GM18520 (cell line): ENCODE measurements at regions not wholly inside any gene's neighbourhood (a gene's known extent, or its start where the extent isn't known, plus 50 kb on each side); places are given as distances from the start of the nearest gene placed in this dataset.

Experiments
- ATAC-seq: cut with Tn5 transposase; IDR thresholded peaks from one replicate; pipeline ENCODE4 v1.9.1; 2021; ENCODE audit not compliant: unreplicated experiment

- no peak for ATAC-seq
Observed at GRCh38 chr11:116173506-116173905, 599.3 kb downstream of the BUD13 start.

GRCh38 chr11:116172851-116173250, 599.9 kb downstream of the BUD13 start:
- no peak for ATAC-seq

DNA sequence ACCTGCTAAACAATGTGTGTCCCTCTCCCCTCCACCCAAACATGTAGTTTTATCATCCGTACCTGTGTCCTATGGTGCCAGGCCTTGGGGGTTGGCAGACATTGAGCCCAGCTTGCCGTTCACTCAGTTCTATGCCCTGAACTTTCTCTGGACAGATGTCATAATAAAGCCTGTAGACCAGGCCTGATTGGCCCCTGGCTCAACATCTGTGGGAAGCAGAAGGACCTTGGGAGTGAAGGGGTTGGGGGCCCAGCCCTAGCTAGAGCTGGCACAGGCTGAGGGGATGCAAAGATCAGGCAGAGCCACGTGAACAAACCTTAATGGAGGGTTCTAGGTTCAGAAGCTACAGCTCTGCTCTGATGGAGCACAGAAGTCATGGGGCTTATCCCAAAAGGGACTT, 600.6 kb downstream of the BUD13 start:
- ATAC-seq: no peak

GRCh38 chr11:116171271-116172140, 601.3 kb downstream of the BUD13 start:
- ATAC-seq: no peak

DNA sequence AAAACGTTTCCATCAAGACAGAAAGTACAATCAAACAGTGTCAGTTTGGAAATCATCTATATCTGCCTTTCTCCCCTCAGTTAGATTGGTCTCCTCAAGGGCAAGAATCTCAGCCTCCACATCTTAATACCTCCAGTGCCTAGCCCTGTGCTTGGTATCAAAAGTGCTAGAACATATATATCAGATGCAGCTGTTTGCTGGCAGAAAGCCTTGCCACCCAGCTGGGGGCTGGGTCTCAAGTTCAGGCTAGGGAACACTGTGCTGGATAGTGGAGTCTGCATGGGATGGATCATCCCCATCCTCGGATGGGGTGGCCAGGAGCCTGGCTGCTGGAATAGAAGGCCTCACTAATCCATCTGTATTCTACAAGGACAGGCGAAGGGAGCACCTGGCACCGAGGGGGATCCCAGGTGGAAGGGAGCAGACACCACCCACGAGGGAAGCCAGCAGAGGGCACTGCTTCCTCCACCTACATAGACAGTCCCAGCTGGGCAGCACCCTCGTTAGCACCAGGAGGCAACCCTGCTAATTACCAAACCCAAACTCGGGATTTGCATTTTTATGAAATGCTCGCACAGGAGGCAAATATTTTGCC, 602.2 kb downstream of the BUD13 start:
- ATAC-seq: no peak

DNA sequence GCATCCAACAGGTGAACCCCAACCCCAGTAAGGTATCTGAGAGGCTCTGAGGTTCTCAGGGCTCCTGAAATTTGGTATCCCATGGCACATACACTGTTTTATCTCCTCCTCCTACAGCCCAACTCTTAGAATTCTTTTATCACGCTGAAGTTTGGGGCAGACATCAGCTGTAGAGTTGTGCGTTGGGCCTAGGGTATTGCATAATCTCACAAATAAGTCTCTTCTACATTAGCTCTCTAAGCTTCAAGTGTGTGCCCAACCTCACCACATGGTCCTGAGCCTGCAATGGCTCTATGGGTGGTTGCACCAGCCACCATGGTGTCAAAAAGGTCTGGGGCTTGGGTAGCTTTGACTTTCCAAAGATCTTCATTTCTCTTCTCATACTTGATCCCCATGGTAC, 603.0 kb downstream of the BUD13 start:
- no peak for ATAC-seq

DNA sequence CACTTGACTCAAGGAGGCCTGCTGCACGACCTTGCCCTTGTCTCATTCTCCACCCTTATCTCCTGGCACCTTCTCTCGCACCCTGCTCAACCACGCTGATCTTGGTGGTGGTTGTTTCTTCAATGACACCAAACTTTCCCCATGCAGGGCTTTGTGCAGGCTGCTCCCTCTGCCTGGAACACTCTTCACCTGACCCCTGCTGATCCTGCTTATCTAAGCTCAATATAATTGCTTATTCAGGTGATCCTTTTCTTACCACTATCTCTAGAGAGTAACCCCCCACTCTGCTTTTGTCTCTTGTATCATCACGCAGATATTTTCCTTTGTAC, 604.4 kb downstream of the BUD13 start:
- ATAC-seq: no peak

DNA sequence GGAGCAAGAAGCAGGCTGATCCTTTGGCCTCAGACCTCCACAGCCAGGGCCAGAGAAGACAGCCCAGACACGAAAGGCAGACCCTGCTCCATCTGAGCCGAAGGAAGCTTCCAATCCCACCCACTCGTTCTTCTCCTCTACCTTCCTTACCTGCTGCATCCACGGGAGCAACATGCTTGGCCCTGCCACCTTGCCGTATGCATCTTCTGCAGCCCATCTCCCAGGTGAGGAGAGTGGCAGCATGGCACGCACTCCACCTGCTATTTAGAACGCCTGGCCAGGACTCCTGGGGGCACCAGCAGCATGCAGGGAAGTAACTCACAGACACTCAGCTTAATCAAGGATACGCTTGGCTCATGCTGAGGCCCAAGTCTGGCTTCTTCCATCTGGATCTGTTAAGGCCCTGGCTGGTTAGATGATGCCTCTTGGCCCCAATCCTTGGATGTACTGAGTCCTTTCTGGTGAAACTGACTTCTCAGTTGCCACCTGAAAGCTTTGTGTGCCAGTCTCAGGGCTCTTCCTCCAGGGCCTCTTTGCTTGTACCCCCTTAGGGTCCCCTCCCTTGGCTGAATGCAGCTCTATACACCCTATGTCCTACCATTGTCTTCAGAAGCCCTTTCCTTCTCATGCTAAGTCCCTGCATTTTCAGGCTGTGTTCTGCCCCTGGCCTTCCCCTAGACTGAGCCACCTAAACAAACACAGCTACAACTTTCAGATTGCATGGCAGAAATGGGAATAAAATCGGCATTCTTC, 604.9 kb downstream of the BUD13 start:
- no peak for ATAC-seq

- ATAC-seq: no peak
Observed at GRCh38 chr11:116166573-116167465, 606.0 kb downstream of the BUD13 start.

DNA sequence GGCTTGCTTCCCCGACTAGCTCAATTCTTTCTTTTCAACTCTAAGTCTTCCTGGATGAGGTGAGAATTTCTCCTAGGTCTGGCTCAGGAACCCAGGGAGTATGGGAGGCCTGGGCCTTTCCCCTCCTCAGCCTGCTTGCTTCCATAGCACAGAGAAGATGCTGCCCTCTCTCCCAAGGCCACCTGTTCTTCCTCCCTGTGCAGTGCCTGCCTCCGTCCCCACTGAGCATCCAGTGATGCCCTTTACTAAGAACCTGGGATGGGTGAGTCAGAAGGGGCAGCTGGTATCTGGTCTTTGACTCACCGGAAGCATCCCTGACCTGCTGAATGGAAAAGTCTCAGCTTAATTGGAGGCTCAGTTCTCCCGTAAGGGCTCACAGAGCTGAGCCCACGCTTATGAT, 607.9 kb downstream of the BUD13 start:
- ATAC-seq: no peak

DNA sequence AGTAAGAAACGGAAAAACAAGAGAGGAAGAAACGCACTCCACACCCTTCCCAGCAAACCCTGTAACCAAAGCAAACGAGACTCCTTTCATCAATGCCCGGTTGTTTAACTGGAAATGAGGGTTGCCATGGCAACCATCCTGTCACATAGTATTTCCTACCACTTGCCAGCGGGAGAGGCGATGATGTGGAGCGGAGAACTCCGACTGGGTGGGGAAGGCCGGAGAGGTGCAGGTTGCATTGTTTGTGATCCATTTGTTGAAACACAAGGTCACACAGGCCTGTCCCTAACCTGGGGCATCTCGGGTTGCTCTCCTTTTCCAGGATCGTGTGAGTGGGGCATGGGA, 609.9 kb downstream of the BUD13 start:
- ATAC-seq: no peak

DNA sequence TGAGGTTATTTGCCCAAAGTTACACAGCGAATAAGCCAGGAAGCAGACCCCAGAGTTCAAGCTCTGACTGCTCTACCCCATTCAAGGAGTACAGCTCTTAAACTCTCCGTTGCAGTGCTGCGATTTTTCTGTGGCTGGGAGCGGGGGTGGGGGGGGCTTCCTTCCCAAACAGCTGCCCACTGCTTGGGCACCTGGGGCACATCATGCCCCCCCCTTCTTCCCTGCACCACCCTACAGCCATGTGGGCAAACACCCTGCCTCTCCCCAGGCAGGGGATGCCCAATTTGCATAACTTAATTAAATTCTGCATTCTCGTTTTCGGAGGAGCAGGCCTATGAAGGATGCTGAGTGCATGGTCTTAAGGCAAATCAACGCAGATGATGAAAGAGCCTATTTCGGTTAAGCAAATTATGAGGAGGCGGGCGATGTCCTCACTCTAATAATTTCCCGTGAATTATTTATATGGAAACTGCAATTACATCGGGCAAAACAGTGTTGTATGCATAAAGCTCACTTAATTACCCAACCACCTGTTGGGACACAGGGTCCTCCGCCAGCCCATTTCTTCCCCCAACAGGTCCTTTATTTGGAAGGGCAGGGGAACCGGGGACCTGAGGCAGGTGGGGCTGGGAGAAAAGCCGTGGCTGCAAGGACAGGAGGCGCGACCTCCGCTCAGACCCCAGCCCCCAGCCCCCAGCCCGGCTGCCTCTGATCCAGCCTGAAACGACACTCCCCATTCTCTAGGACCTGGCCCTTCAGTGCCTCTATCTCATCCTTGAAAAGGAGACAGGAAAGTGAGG, 610.5 kb downstream of the BUD13 start:
- no peak for ATAC-seq

GRCh38 chr11:116148645-116149044, 624.1 kb downstream of the BUD13 start:
- no peak for ATAC-seq

DNA sequence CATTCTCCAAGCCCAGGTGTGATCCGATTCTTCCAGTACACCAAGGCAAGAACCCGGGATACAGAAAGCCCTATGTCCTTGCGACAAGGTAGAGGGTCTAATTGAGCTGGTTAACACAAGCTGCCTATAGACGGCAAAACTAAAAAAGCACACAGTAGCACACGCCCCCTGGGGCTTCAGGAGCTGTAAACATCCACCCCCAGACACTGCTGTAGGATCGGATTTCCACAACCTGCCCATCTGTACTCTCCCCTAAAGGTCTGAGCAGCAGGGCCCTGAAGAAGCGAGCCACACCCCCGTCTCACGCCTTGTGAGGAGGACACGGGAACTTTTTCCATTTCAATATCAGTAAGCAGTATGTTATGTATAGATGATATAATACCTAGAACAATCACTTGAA, 624.7 kb downstream of the BUD13 start:
- no peak for ATAC-seq

DNA sequence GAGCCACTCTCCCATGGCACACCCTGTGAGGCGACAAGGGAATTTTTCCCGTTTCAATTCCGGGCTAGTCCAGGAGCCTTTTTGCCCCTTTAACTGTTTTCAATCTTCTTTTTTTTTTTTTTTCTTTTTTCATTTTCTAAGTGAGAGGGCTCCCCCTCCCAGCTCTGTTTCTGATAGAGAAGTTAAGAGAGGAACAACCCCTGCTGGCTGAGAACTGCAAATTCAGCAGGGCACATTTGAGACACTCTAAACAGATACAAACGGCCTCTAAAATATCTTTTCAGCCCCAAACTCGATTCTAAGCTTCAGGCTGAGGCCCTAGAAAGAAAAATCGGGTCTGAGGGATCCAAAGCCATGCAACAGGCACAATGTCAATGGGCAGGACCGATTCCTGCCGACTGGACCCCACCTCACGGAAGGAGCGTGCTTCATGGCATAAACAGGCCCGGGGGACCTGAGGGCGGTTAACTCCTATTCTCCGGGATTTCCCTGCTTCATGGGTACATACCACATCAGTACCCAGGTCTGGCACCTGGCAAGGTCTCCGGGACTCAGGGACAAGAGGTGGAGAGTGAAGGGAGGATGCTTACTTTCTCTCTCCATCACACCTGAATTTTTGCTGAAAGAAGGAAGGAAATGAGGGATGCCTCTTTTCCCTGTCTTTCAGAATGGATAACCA, 627.5 kb downstream of the BUD13 start:
- no peak for ATAC-seq

DNA sequence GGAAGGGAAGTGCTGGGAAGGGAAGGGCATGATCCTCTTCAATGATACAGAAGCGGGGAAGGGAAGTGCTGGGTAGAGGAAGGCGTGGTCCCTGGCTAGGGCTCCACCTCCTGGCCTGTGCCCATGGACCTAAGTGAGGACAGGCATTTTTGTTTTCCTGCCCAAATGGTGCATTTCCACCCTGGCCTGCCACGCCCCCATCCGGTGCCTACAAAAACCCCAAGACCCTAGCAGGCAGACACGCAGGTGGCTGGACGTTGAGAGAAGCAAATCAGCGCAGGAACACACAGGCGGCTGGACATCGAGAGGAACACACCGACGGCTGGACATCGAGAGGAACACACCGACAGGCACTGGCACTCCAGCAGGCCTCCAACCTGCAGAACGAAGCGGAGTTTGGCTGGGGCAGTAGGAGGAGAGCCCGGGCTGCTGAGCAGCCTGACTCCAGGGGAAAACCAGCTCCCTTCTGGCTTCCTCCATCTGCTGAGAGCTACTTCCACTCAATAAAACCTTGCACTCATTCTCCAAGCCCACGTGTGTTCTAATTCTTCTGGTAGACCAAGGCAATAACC, 628.3 kb downstream of the BUD13 start:
- ATAC-seq: no peak

- ATAC-seq: no peak
Observed at GRCh38 chr11:116138280-116138679, 634.1 kb upstream of the CADM1 start.

DNA sequence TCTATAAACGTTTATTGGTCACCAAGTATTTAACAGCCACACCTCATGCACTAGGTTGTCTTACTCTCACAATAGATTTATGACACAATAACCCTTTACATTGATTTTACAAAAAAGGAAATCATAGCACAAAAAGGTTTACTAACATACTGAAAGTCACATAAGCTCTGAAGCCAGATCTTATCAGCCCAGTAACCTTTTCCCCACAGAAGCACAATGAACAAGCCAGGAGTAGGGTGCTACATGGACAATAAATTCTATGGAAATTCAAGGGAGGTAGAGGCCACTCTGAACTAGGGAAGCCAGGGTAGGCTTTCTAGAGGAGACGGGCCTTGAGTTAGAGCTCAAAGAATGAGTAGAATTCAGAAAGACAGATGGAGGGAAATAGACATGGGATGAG, 633.5 kb upstream of the CADM1 start:
- no peak for ATAC-seq

DNA sequence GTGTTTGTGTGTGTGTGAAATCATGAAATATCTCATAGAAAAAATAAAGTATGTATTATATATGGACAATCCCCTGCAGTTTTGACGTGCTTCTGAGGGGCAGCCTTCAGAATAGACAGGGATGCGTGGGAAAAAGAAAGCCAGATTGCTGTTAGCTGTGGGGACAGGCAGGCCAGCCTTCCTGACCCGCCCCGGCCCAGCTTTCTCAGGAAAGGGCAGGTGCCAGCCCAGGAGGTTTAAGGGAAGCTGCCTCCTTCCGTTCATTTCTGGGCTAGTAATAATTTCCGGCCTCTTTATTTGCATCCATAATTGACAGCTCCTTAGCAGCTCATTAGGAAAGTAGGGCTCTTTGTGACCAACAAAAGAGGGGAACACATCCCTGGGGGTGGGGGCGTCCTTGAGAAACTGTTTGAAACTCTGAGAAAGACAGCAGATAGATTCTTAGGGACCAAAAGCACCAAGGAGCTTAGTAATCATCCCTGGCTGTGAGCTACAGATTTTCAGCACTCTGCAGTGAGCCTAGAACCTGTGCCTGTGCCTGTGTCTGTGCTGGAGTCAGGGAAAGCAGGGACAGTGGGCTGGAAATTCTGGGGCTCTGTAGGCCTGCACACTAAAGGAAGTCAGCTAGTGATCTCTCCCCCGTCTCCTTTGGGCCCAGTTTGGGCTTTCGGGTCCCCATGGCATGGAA, 632.9 kb upstream of the CADM1 start:
- ATAC-seq: no peak
